ENCODE measurements at regions not wholly inside any gene's neighbourhood (a gene's known extent, or its start where the extent isn't known, plus 50 kb on each side); places are given as distances from the start of the nearest gene placed in this dataset.

- Mint-ChIP-seq H3K27ac (peak overlapping the region; percentile 57), H3K36me3 (peaks cover 9% of the 10 kb centered on the region), H3K4me1 (peaks cover 33% of the 10 kb centered on the region), H3K27me3 (ENCODE audit: insufficient read depth, low read depth) (peaks cover 3% of the 10 kb centered on the region), H3K4me3 (peak overlapping the region; percentile 44), H3K9me3 (peaks cover 24% of the 10 kb centered on the region)
- Histone ChIP-seq H3K9me3 (ENCODE audit: low read depth) (no peaks in the 10 kb centered on the region), H3K9ac (no peak overlapping the region), H3K27me3 (no peaks in the 10 kb centered on the region), H3K4me3 (no peak overlapping the region), H3K36me3 (no peaks in the 10 kb centered on the region), H3K4me1 (no peaks in the 10 kb centered on the region), H3K4me2 (no peak overlapping the region), H3K79me2 (ENCODE audit: low read depth) (no peaks in the 10 kb centered on the region), H4K20me1 (ENCODE audit: low read depth) (no peaks in the 10 kb centered on the region), H2AFZ (replicated peaks) (no peak overlapping the region), H3K27ac (no peak overlapping the region), H3F3A (ENCODE audit: low read depth) (no peaks in the 10 kb centered on the region)
- TF ChIP-seq, protein P1, sequence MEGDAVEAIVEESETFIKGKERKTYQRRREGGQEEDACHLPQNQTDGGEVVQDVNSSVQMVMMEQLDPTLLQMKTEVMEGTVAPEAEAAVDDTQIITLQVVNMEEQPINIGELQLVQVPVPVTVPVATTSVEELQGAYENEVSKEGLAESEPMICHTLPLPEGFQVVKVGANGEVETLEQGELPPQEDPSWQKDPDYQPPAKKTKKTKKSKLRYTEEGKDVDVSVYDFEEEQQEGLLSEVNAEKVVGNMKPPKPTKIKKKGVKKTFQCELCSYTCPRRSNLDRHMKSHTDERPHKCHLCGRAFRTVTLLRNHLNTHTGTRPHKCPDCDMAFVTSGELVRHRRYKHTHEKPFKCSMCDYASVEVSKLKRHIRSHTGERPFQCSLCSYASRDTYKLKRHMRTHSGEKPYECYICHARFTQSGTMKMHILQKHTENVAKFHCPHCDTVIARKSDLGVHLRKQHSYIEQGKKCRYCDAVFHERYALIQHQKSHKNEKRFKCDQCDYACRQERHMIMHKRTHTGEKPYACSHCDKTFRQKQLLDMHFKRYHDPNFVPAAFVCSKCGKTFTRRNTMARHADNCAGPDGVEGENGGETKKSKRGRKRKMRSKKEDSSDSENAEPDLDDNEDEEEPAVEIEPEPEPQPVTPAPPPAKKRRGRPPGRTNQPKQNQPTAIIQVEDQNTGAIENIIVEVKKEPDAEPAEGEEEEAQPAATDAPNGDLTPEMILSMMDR (IDR thresholded peaks at IDR 0.05), result no peak
- TF ChIP-seq EZH2phosphoT487 (IDR thresholded peaks at IDR 0.05) (no peak), EZH2 (IDR thresholded peaks at IDR 0.05) (no peak)
- peak; percentile 5 for DNase-seq (ENCODE audit: low spot score)
Observed at GRCh38 chr9:80410106-80410505, 838.3 kb downstream of the TLE4 start.

GRCh38 chr9:80407220-80407619 is 835.5 kb downstream of the TLE4 start:
- H3K4me3 Mint-ChIP-seq, result no peak overlapping the region
- Histone ChIP-seq H3K79me2 (ENCODE audit: low read depth) (no peaks in the 10 kb centered on the region), H3K27ac (no peak overlapping the region), H3K9me3 (ENCODE audit: low read depth) (no peaks in the 10 kb centered on the region), H3K36me3 (no peaks in the 10 kb centered on the region), H4K20me1 (ENCODE audit: low read depth) (no peaks in the 10 kb centered on the region), H3K27me3 (no peaks in the 10 kb centered on the region), H3K4me2 (no peak overlapping the region), H3F3A (ENCODE audit: low read depth) (no peaks in the 10 kb centered on the region), H3K9ac (no peak overlapping the region), H3K4me3 (no peak overlapping the region), H3K4me1 (no peaks in the 10 kb centered on the region), H2AFZ (replicated peaks) (no peak overlapping the region)
- no peak for DNase-seq (ENCODE audit: low spot score)
- H3K27ac Mint-ChIP-seq, result no peak overlapping the region
- peaks cover 33% of the 10 kb centered on the region for H3K4me1 Mint-ChIP-seq
- peaks cover 18% of the 10 kb centered on the region for H3K9me3 Mint-ChIP-seq
- peaks cover 8% of the 10 kb centered on the region for H3K36me3 Mint-ChIP-seq
- peaks cover 3% of the 10 kb centered on the region for H3K27me3 Mint-ChIP-seq (ENCODE audit: insufficient read depth, low read depth)
- TF ChIP-seq EZH2 (IDR thresholded peaks at IDR 0.05) (no peak), EZH2phosphoT487 (IDR thresholded peaks at IDR 0.05) (no peak)
- TF ChIP-seq, protein P1 (IDR thresholded peaks at IDR 0.05), result no peak

- Histone ChIP-seq H3K36me3 (no peaks in the 10 kb centered on the region), H3K9ac (no peak overlapping the region), H3K4me3 (no peak overlapping the region), H3K27ac (no peak overlapping the region), H3K9me3 (ENCODE audit: low read depth) (no peaks in the 10 kb centered on the region), H3K79me2 (ENCODE audit: low read depth) (no peaks in the 10 kb centered on the region), H2AFZ (replicated peaks) (no peak overlapping the region), H3K27me3 (no peaks in the 10 kb centered on the region), H3K4me1 (no peaks in the 10 kb centered on the region), H3F3A (ENCODE audit: low read depth) (no peaks in the 10 kb centered on the region), H4K20me1 (ENCODE audit: low read depth) (no peaks in the 10 kb centered on the region), H3K4me2 (no peak overlapping the region)
- TF ChIP-seq, protein P1 (IDR thresholded peaks at IDR 0.05), result no peak
- TF ChIP-seq EZH2phosphoT487 (IDR thresholded peaks at IDR 0.05), result no peak
- TF ChIP-seq EZH2 (IDR thresholded peaks at IDR 0.05), result no peak
- no peaks in the 10 kb centered on the region for H3K9me3 Mint-ChIP-seq
- H3K4me1 Mint-ChIP-seq, result peaks cover 5% of the 10 kb centered on the region
- peaks cover 4% of the 10 kb centered on the region for H3K27me3 Mint-ChIP-seq (ENCODE audit: insufficient read depth, low read depth)
- peaks cover 2% of the 10 kb centered on the region for H3K36me3 Mint-ChIP-seq
- no peak for DNase-seq (ENCODE audit: low spot score)
- H3K4me3 Mint-ChIP-seq, result no peak overlapping the region
- no peak overlapping the region for H3K27ac Mint-ChIP-seq
Observed at GRCh38 chr9:80401243-80401642, 829.5 kb downstream of the TLE4 start.

Measured in neural progenitor cell (in vitro differentiated cells).